GM12892 (cell line): ENCODE measurements at regions not wholly inside any gene's neighbourhood (a gene's known extent, or its start where the extent isn't known, plus 50 kb on each side); places are given as distances from the start of the nearest gene placed in this dataset.

Source experiments
- POLR2A ChIP-seq: IDR thresholded peaks from 2 replicates; pipeline ENCODE4 v1.6.1; 2011; ENCODE audit warnings: low read depth, low read length, control low read depth
- POLR2AphosphoS5 ChIP-seq: IDR thresholded peaks from 2 replicates; pipeline ENCODE4 v1.6.1; 2011; ENCODE audit warnings: low read depth, low read length, control low read depth
- TAF1 ChIP-seq: IDR thresholded peaks from 2 replicates; pipeline ENCODE4 v1.6.1; 2011; ENCODE audit warnings: low read depth, mild to moderate bottlenecking, control low read depth, low read length, borderline replicate concordance

GRCh38 chr21:25461725-25462124, 145.6 kb downstream of the MRPL39 start:
- TF ChIP-seq POLR2AphosphoS5 (no peak), POLR2A (no peak), TAF1 (no peak)
